HG03565 (cell line): ENCODE measurements at regions not wholly inside any gene's neighbourhood (a gene's known extent, or its start where the extent isn't known, plus 50 kb on each side); places are given as distances from the start of the nearest gene placed in this dataset.

Experiments used
- ATAC-seq: cut with Tn5 transposase; IDR thresholded peaks from one replicate; pipeline ENCODE4 v1.9.1; 2021; ENCODE audit warnings: mild to moderate bottlenecking, moderate library complexity; ENCODE audit not compliant: unreplicated experiment

GRCh38 chr18:42258301-42258965, 303.4 kb downstream of the PIK3C3 start:
- no peak for ATAC-seq

DNA sequence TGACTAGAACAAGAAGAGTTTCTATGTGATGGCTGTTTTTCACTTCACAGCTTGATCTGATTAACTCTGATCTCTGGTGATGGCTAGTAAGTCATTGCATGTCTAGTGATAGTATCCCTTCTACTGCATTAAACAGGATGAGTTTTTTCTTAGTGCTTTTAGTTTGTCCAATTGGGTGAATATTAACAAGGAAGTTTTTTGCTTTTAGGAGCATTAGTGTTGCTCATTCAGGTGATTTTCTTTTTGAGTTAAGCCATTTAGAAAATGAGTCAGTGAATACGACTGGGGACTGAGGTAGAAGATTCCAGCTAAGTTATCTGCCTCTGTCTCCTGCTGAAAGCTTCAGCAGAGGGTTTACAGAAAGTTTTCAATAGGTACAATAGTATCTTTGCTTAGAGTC, 306.7 kb downstream of the PIK3C3 start:
- ATAC-seq, result no peak

DNA sequence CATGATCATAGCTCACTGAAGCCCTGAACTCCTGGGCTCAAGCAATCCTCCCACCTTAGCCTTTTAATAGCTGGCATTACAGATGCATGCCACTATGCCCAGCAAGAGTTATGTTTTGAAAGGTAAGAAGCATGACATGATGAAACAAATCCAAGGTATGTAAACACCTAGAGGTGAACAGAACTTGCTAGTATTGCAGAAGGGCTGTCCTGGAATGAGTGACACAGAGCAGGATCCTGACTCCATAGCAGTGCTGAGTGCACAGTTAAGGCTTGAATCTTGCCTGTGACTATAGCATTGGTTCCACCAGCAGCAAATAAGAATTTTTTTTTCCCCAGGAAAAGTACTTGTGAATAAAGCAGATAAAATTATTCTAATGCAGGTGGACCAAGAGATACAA, 309.5 kb downstream of the PIK3C3 start:
- no peak for ATAC-seq

- ATAC-seq, result no peak
Observed at GRCh38 chr18:42268186-42268725, 313.2 kb downstream of the PIK3C3 start.

GRCh38 chr18:42268798-42269197, 313.8 kb downstream of the PIK3C3 start:
- no peak for ATAC-seq

- no peak for ATAC-seq
Observed at GRCh38 chr18:42271647-42272414, 316.8 kb downstream of the PIK3C3 start.

DNA sequence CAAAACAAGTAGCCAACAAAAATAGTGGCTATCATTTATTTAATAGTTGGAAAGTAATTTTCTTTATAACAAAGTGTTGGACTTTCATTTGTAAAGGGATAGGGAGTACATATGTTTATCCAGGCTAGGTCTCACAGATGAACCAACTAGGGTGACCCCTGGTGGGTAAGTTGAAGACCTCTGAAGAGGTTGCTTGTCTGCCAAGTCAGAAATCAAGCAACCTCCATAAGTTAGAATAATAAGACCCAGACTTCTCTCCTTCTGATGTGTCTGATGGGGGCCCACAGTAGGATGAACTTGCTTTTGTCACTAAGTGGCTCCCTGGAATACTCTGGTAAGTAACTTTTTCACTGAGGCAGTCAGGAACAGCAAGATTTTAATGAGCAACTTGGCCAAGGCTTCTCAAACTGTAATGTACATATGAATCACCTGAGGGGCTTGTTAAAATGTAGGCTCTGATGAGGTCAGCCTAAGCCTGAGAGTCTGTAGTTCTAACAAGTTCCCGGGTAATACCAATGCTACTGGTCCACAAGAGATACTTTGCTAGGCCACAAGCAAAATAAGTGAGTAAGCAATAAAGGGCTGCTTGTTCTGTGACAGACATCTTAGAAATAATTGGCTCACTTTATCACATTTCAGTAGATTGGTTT, 319.6 kb downstream of the PIK3C3 start:
- ATAC-seq, result no peak

- ATAC-seq, result no peak
Observed at GRCh38 chr18:42275138-42275535, 320.1 kb downstream of the PIK3C3 start.

GRCh38 chr18:42275949-42276730, 321.1 kb downstream of the PIK3C3 start:
- no peak for ATAC-seq

DNA sequence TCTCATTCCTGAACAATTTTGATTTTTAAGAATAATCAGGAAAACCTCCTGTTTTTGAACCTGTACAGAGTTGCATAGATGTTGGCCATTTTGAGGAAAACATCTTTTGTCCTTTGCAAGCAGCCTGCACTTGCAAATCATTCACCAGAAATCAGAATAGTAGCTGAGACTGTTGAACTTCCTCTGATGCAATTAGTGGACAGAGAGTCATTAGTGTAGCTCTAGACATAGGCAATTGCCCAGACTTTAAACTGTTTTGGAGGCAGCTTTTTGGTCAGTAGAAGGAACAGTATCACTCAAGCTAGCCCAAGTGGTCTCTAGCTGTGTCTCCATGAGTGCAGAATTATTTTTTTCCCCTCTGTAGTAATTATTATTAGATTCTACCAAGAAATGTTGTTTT, 326.1 kb downstream of the PIK3C3 start:
- ATAC-seq, result no peak

- no peak for ATAC-seq
Observed at GRCh38 chr18:42281851-42282250, 326.8 kb downstream of the PIK3C3 start.

- ATAC-seq, result no peak
Observed at GRCh38 chr18:42287047-42287446, 332.0 kb downstream of the PIK3C3 start.

GRCh38 chr18:42288129-42288528, 333.1 kb downstream of the PIK3C3 start:
- ATAC-seq, result no peak

DNA sequence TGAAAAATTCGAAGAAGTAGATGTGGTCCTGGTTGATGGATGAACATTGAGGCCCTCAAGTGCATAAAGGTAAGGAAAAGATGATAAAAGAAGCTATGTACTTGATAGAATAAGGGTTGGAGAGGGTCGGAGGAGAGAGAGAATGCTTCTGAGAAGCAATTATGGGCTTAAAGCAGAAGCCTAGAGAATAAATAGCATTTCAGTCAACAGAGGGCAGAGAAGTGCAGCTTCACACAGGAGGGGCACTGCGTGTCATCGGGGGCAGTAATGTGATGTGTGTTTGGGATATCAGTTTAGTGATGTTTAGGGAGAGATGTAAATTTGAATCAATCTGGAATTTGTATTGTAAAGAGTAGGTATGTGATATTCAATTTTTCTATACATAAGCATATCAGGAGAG, 334.5 kb downstream of the PIK3C3 start:
- ATAC-seq, result no peak

- ATAC-seq, result no peak
Observed at GRCh38 chr18:42290318-42291307, 335.6 kb downstream of the PIK3C3 start.

DNA sequence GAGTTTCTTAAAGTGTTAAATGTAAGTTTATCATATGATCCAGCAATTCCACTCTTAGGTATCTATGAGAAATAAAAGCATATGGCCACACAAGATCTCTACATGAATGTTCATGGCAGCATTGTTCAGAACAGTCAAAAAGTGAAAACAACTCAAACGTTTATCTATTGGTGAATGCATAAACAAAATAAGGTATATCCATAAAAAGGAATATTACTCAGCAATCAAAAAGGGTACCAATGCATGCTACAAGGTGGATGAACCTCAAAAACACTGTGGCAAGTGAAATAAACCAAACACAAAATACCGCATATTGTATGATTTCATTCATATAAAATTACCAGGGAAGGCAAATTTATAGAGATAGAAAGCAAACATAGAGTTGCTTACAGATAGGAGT, 337.6 kb downstream of the PIK3C3 start:
- no peak for ATAC-seq

- no peak for ATAC-seq
Observed at GRCh38 chr18:42296192-42296591, 341.2 kb downstream of the PIK3C3 start.

DNA sequence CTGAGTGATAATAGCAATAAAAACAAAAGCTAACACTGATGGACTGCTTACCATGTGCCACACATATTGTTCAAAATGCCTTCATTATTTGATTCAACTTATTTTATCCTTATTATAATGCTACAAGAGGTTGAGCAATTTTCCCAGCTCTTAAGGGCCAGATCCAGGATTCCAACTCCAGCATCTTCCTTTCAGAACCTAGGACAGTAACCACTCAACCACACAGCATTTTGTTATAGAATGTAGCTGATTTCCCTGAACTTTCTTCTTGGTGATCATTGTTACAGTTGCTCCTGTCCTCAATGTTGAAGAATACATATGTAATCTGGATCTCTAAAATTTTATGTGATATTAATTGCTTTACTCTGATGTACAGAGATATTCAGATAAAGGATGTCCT, 341.7 kb downstream of the PIK3C3 start:
- ATAC-seq, result no peak

- peak; percentile 94 for ATAC-seq
Observed at GRCh38 chr18:42298759-42299675, 344.0 kb downstream of the PIK3C3 start.
